H9 (cell line): ENCODE measurements at regions not wholly inside any gene's neighbourhood (a gene's known extent, or its start where the extent isn't known, plus 50 kb on each side); places are given as distances from the start of the nearest gene placed in this dataset.

Source experiments
- DNase-seq: peaks from one replicate; pipeline ENCODE4 v3.0.0-alpha.2; 2017
- H2AFZ ChIP-seq: one replicate; pipeline ENCODE4 v1.6.1; 2013; ENCODE audit warnings: mild to moderate bottlenecking, low read length, control low read depth, moderate library complexity
- H2AK5ac ChIP-seq: 2 replicates; pipeline ENCODE4 v1.6.1; 2013; ENCODE audit warnings: low read length, control low read depth, mixed read lengths; ENCODE audit not compliant: insufficient read length
- H2BK120ac ChIP-seq: one replicate; pipeline ENCODE4 v1.6.1; 2013; ENCODE audit warnings: low read depth, mild to moderate bottlenecking, low read length, control low read depth, inconsistent platforms; ENCODE audit not compliant: poor library complexity, severe bottlenecking
- H2BK12ac ChIP-seq: 2 replicates; pipeline ENCODE4 v1.6.1; 2013; ENCODE audit warnings: low read length, control low read depth, mixed read lengths, low read depth; ENCODE audit not compliant: insufficient read length
- H2BK15ac ChIP-seq: 2 replicates; pipeline ENCODE4 v1.6.1; 2013; ENCODE audit warnings: low read depth, low read length, control low read depth
- H2BK20ac ChIP-seq: one replicate; pipeline ENCODE4 v1.6.1; 2013; ENCODE audit warnings: low read depth, mild to moderate bottlenecking, low read length, control low read depth, inconsistent platforms; ENCODE audit not compliant: poor library complexity, severe bottlenecking
- H2BK5ac ChIP-seq: 2 replicates; pipeline ENCODE4 v1.6.1; 2013; ENCODE audit warnings: low read length, control low read depth, mixed read lengths; ENCODE audit not compliant: insufficient read length
- H3K14ac ChIP-seq: 2 replicates; pipeline ENCODE4 v1.6.1; 2013; ENCODE audit warnings: low read length, control low read depth; ENCODE audit not compliant: insufficient read depth
- H3K18ac ChIP-seq: 2 replicates; pipeline ENCODE4 v1.6.1; 2013; ENCODE audit warnings: low read depth, mild to moderate bottlenecking, mixed read lengths, low read length, control low read depth; ENCODE audit not compliant: insufficient read length
- H3K23ac ChIP-seq: 2 replicates; pipeline ENCODE4 v1.6.1; 2013; ENCODE audit warnings: low read length, control low read depth, mixed read lengths, low read depth; ENCODE audit not compliant: insufficient read length
- H3K23me2 ChIP-seq: 2 replicates; pipeline ENCODE4 v1.6.1; 2013; ENCODE audit warnings: low read depth, mild to moderate bottlenecking, mixed read lengths, low read length, control low read depth; ENCODE audit not compliant: insufficient read length, poor library complexity, severe bottlenecking
- H3K27ac ChIP-seq: 2 replicates; pipeline ENCODE4 v1.5.1; 2013; ENCODE audit warnings: low read length, control low read depth, mixed read lengths, low read depth; ENCODE audit not compliant: insufficient read length
- H3K27me3 ChIP-seq: 2 replicates; pipeline ENCODE4 v1.6.1; 2013; ENCODE audit warnings: low read length, control low read depth, inconsistent platforms; ENCODE audit not compliant: insufficient read depth
- H3K4ac ChIP-seq: 2 replicates; pipeline ENCODE4 v1.6.1; 2013; ENCODE audit warnings: low read depth, mild to moderate bottlenecking, control low read depth, inconsistent platforms, low read length, moderate library complexity
- H3K4me1 ChIP-seq: 2 replicates; pipeline ENCODE4 v1.6.1; 2013; ENCODE audit warnings: low read length, control low read depth, inconsistent platforms; ENCODE audit not compliant: insufficient read depth
- H3K4me2 ChIP-seq: 2 replicates; pipeline ENCODE4 v1.6.1; 2013; ENCODE audit warnings: low read length, control low read depth, mixed read lengths; ENCODE audit not compliant: insufficient read length, insufficient read depth
- H3K56ac ChIP-seq: 2 replicates; pipeline ENCODE4 v1.6.1; 2013; ENCODE audit warnings: low read depth, mild to moderate bottlenecking, mixed read lengths, low read length, control low read depth; ENCODE audit not compliant: insufficient read length
- H3K79me1 ChIP-seq: 2 replicates; pipeline ENCODE4 v1.6.1; 2013; ENCODE audit warnings: low read depth, mild to moderate bottlenecking, moderate library complexity, low read length, control low read depth, inconsistent platforms; ENCODE audit not compliant: insufficient read depth, poor library complexity, severe bottlenecking
- H3K79me2 ChIP-seq: 2 replicates; pipeline ENCODE4 v1.6.1; 2013; ENCODE audit warnings: low read length, control low read depth, inconsistent platforms; ENCODE audit not compliant: insufficient read depth
- H3K9ac ChIP-seq: 2 replicates; pipeline ENCODE4 v1.6.1; 2013; ENCODE audit warnings: low read length, control low read depth, mixed read lengths; ENCODE audit not compliant: insufficient read length; ENCODE audit errors: extremely low read depth
- H3K9me3 ChIP-seq: one replicate; pipeline ENCODE4 v1.6.1; 2013; ENCODE audit warnings: low read depth, low read length, inconsistent platforms; ENCODE audit not compliant: control insufficient read depth
- H3T11ph ChIP-seq: one replicate; pipeline ENCODE4 v1.6.1; 2013; ENCODE audit warnings: mild to moderate bottlenecking, low read length, control low read depth, inconsistent platforms
- H4K20me1 ChIP-seq: one replicate; pipeline ENCODE4 v1.6.1; 2013; ENCODE audit not compliant: control insufficient read depth, insufficient read length, insufficient read depth
- H4K5ac ChIP-seq: 2 replicates; pipeline ENCODE4 v1.6.1; 2013; ENCODE audit warnings: low read depth, mild to moderate bottlenecking, mixed read lengths, low read length, control low read depth; ENCODE audit not compliant: insufficient read length
- H4K8ac ChIP-seq: replicated peaks from 2 replicates; pipeline ENCODE4 v1.6.1; 2013; ENCODE audit warnings: low read length, control low read depth, mixed read lengths, low read depth; ENCODE audit not compliant: insufficient read length
- H4K91ac ChIP-seq: 2 replicates; pipeline ENCODE4 v1.6.1; 2013; ENCODE audit warnings: low read depth, mild to moderate bottlenecking, moderate library complexity, mixed read lengths, low read length, control low read depth; ENCODE audit not compliant: insufficient read length
- H3K27ac Mint-ChIP-seq, 3 experiments: 2 replicates in 2 of 3; 3 replicates in 1 of 3; pipeline ENCODE4 v1.8.0; 2020 to 2021; ENCODE audit warnings: mixed read lengths in 3 of 3, mild to moderate bottlenecking in 1 of 3, moderate library complexity in 1 of 3
- H3K27me3 Mint-ChIP-seq: 2 replicates; pipeline ENCODE4 v1.8.0; 2021; ENCODE audit warnings: low read depth, mild to moderate bottlenecking, moderate library complexity, mixed read lengths
- H3K36me3 Mint-ChIP-seq, 3 experiments: 2 replicates in 2 of 3; 3 replicates in 1 of 3; pipeline ENCODE4 v1.8.0; 2020 to 2021; ENCODE audit warnings: low read depth in 3 of 3, mixed read lengths in 3 of 3; ENCODE audit not compliant: insufficient read depth in 1 of 3
- H3K4me1 Mint-ChIP-seq, 2 experiments: 2 replicates each; pipeline ENCODE4 v1.8.0; 2020; ENCODE audit warnings: mixed read lengths in 2 of 2
- H3K4me3 Mint-ChIP-seq, 2 experiments: 2 replicates in 1 of 2; 3 replicates in 1 of 2; pipeline ENCODE4 v1.8.0; 2020 to 2021; ENCODE audit warnings: mild to moderate bottlenecking in 2 of 2, mixed read lengths in 2 of 2, moderate library complexity in 1 of 2
- H3K9me3 Mint-ChIP-seq, 2 experiments: 2 replicates in 1 of 2; 3 replicates in 1 of 2; pipeline ENCODE4 v1.8.0; 2020; ENCODE audit warnings: mild to moderate bottlenecking in 2 of 2, mixed read lengths in 2 of 2, moderate library complexity in 1 of 2
- WGBS: extraction: QIAGEN DNeasy Blood & Tissue Kit; methylation state at CpG from one replicate; pipeline ENCODE4 v1.1.7; 2013; ENCODE audit warnings: missing lambda C conversion rate, low lambda C conversion rate, mixed read lengths; ENCODE audit not compliant: insufficient read length; ENCODE audit errors: extremely low coverage; 5-methylcytosine and 5-hydroxymethylcytosine counted together
- TF ChIP-seq, protein P1 (sequence below): fragments of 200-600 bp; sonication (generic); conservative IDR thresholded peaks from 3 replicates; pipeline ENCODE4 v1.8.0; 2021; ENCODE audit warnings: antibody characterized with exemption, mild to moderate bottlenecking

DNA sequence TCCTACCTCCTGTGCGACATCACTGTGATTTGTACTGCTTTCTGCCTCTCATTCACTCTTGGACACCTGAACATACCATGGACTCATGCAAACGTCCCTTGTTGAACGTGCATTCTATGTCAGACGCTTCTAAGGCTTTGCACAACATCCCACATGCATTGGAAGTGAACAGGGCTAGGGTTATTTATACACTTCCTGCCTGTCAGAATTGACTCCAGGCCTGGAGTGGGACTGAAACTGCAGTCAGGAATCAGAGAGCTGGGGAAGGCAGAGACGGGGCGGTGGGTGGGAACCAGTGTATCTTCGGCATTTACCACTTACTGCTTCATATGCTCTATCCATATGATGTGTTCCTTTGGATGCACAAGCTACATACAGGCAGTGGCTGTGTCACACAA is 81.4 kb upstream of the GALNT2 start:
- H2BK120ac ChIP-seq, result no peak overlapping the region
- H4K8ac ChIP-seq, result no peak overlapping the region
- H3K23me2 ChIP-seq, result no peaks in the 10 kb centered on the region
- H3K79me2 ChIP-seq, result no peaks in the 10 kb centered on the region
- no peak overlapping the region for H2AFZ ChIP-seq
- no CpG with 5 or more reads among the region's 7 CpGs for WGBS
- H4K5ac ChIP-seq, result no peak overlapping the region
- H2BK20ac ChIP-seq, result no peak overlapping the region
- no peak overlapping the region for H4K91ac ChIP-seq
- TF ChIP-seq, protein P1, sequence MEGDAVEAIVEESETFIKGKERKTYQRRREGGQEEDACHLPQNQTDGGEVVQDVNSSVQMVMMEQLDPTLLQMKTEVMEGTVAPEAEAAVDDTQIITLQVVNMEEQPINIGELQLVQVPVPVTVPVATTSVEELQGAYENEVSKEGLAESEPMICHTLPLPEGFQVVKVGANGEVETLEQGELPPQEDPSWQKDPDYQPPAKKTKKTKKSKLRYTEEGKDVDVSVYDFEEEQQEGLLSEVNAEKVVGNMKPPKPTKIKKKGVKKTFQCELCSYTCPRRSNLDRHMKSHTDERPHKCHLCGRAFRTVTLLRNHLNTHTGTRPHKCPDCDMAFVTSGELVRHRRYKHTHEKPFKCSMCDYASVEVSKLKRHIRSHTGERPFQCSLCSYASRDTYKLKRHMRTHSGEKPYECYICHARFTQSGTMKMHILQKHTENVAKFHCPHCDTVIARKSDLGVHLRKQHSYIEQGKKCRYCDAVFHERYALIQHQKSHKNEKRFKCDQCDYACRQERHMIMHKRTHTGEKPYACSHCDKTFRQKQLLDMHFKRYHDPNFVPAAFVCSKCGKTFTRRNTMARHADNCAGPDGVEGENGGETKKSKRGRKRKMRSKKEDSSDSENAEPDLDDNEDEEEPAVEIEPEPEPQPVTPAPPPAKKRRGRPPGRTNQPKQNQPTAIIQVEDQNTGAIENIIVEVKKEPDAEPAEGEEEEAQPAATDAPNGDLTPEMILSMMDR, result no peak
- no peaks in the 10 kb centered on the region for H3K79me1 ChIP-seq
- no peak overlapping the region for H3K14ac ChIP-seq
- no peak overlapping the region for H2BK5ac ChIP-seq
- no peak overlapping the region for H2BK15ac ChIP-seq
- no peaks in the 10 kb centered on the region for H3K9me3 ChIP-seq
- no peak overlapping the region for H3T11ph ChIP-seq
- H3K18ac ChIP-seq, result no peak overlapping the region
- no peak overlapping the region for H3K23ac ChIP-seq
- no peak overlapping the region for H3K56ac ChIP-seq
- Mint-ChIP-seq H3K27ac (no peak overlapping the region), H3K36me3 (no peaks in the 10 kb centered on the region; a peak in 1 of 7 replicates), H3K27me3 (peaks cover 7% of the 10 kb centered on the region; the same call in 1 of the 2 replicates), H3K9me3 (no peaks in the 10 kb centered on the region), H3K4me3 (no peak overlapping the region), H3K4me1 (no peaks in the 10 kb centered on the region)
- no peaks in the 10 kb centered on the region; the same call in 1 of the 2 replicates for H3K4me1 ChIP-seq
- H3K27me3 ChIP-seq, result no peaks in the 10 kb centered on the region
- no peak overlapping the region for H3K4me2 ChIP-seq
- H4K20me1 ChIP-seq, result no peaks in the 10 kb centered on the region
- DNase-seq, result no peak
- no peak overlapping the region for H2BK12ac ChIP-seq
- no peak overlapping the region for H3K4ac ChIP-seq
- no peak overlapping the region for H3K27ac ChIP-seq
- no peak overlapping the region for H2AK5ac ChIP-seq
- H3K9ac ChIP-seq, result no peak overlapping the region
